Neural cell (in vitro differentiated cells): ENCODE measurements at regions not wholly inside any gene's neighbourhood (a gene's known extent, or its start where the extent isn't known, plus 50 kb on each side); places are given as distances from the start of the nearest gene placed in this dataset.
"Not testable (repeated sequence)": the region's sequence is repeated elsewhere in the genome, so short reads cannot be mapped to it uniquely, and the experiment has no call there.

Experiments used
- EZH2 ChIP-seq: fragments of 200-600, 300-800 bp; shearing (Covaris generic), sonication (generic); IDR thresholded peaks from 2 replicates; pipeline ENCODE4 v1.6.1; 2014; ENCODE audit warnings: antibody characterized with exemption, low read length, borderline replicate concordance, mild to moderate bottlenecking; ENCODE audit not compliant: insufficient read depth, poor library complexity, severe bottlenecking
- RAD21 ChIP-seq: fragments of 450-650 bp; conservative IDR thresholded peaks from 2 replicates; pipeline ENCODE4 v1.6.1; 2014; ENCODE audit warnings: antibody characterized with exemption, mild to moderate bottlenecking, moderate library complexity
- TF ChIP-seq, protein P1 (sequence below): fragments of 450-650 bp; IDR thresholded peaks from 2 replicates; pipeline ENCODE4 v1.5.1; 2014; ENCODE audit warnings: antibody characterized with exemption, mild to moderate bottlenecking, moderate library complexity; ENCODE audit not compliant: poor library complexity, severe bottlenecking

DNA sequence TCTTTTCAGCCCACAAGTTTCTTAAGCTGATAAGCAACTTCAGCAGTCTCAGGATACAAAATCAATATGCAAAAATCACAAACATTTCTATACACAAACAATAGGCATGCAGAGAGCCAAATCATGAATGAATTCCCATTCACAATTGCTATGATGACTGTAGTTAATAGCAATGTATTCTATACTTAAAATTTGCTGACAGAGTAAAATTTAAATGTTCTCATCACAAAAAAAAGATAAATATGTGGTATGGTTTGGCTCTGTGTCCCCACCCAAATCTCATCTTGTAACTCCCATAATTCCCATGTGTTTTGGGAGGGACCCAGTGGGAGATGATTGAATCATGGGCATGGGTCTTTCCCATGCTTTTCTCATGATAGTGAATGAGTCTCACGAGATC lies 360.2 kb downstream of the PID1 start:
- not testable (repeated sequence) for TF ChIP-seq EZH2, RAD21
- TF ChIP-seq, protein P1, sequence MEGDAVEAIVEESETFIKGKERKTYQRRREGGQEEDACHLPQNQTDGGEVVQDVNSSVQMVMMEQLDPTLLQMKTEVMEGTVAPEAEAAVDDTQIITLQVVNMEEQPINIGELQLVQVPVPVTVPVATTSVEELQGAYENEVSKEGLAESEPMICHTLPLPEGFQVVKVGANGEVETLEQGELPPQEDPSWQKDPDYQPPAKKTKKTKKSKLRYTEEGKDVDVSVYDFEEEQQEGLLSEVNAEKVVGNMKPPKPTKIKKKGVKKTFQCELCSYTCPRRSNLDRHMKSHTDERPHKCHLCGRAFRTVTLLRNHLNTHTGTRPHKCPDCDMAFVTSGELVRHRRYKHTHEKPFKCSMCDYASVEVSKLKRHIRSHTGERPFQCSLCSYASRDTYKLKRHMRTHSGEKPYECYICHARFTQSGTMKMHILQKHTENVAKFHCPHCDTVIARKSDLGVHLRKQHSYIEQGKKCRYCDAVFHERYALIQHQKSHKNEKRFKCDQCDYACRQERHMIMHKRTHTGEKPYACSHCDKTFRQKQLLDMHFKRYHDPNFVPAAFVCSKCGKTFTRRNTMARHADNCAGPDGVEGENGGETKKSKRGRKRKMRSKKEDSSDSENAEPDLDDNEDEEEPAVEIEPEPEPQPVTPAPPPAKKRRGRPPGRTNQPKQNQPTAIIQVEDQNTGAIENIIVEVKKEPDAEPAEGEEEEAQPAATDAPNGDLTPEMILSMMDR = not testable (repeated sequence)
